ENCODE measurements at regions not wholly inside any gene's neighbourhood (a gene's known extent, or its start where the extent isn't known, plus 50 kb on each side); places are given as distances from the start of the nearest gene placed in this dataset.

- DNase-seq (ENCODE audit: low spot score): no peak
These were observed 459.9 kb upstream of the CADM1 start for GRCh38 chr11:115964091-115964490.

- no peak for DNase-seq (ENCODE audit: low spot score)
These were observed 458.9 kb upstream of the CADM1 start for GRCh38 chr11:115963156-115963555.

- no peak for DNase-seq (ENCODE audit: low spot score)
These were observed 457.2 kb upstream of the CADM1 start for GRCh38 chr11:115961159-115962003.

DNA sequence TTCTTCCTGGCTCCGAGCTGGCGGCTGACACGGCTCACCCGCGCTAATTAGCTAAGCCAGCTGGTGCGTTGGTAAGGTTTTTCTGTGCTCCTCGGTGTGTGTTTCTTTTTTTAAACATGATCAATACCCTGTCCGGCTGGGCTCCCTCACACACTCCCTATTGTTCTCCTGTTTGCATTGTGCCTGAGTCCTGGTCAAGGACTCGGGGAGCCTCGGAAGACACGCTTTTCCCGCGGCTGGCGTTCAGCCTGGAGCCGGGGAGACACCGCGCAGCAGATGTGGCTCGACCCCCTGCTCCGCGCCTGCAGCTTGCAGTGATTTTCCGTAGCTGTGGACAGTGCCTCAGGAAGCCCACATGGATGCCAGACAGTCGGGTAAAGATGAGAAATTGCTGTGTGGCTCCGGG is 454.9 kb upstream of the CADM1 start:
- DNase-seq (ENCODE audit: low spot score): no peak

GRCh38 chr11:115958089-115959000 is 454.1 kb upstream of the CADM1 start:
- no peak for DNase-seq (ENCODE audit: low spot score)

- no peak for DNase-seq (ENCODE audit: low spot score)
These were observed 451.6 kb upstream of the CADM1 start for GRCh38 chr11:115955803-115956202.

- DNase-seq (ENCODE audit: low spot score): no peak
These were observed 446.4 kb upstream of the CADM1 start for GRCh38 chr11:115950660-115951059.

DNA sequence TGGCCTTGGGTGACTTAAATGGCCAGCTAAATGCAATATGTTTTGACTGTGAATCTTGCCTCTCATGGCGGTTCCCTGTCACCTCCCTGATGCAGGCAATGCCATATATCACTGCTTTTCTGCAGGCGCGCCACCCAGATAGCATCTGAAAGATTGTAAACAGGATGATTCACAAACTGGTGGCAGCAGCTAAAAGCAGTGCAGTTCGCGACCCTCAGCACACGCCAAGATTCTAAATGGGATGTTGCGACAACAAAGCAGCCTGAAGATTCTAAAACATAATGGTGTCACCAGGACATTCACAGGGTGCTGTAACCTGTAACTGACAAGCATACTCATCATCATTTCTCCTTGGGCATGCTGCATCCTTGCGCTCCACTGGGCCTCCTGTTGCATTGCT is 440.4 kb upstream of the CADM1 start:
- DNase-seq (ENCODE audit: low spot score): no peak

GRCh38 chr11:115942011-115942410 is 437.8 kb upstream of the CADM1 start:
- no peak for DNase-seq (ENCODE audit: low spot score)

DNA sequence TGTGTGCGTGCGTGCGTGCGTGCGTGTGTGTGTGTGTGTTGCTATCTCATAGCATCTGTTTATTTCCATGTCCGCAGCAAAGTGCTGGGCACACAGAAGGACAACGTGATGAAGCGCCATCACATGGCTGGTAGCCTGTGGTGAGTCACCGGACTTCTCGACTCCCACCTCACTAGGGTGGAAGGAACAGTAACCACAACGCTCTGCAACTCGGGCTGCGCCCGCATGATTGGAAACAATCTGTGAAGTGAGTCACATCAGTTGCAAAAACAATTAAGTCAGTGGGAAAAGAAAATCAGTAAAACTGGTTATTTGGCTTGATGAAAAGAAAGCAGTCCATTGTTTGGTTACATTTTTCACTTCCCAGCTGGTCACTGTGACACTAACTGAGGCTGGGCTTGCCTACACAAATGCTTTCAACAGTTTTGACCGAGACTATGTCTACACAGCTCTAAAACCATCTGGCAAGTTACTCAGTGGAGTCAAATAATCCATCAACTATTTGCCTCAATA is 437.3 kb upstream of the CADM1 start:
- no peak for DNase-seq (ENCODE audit: low spot score)

- no peak for DNase-seq (ENCODE audit: low spot score)
These were observed 436.8 kb upstream of the CADM1 start for GRCh38 chr11:115941044-115941443.

DNA sequence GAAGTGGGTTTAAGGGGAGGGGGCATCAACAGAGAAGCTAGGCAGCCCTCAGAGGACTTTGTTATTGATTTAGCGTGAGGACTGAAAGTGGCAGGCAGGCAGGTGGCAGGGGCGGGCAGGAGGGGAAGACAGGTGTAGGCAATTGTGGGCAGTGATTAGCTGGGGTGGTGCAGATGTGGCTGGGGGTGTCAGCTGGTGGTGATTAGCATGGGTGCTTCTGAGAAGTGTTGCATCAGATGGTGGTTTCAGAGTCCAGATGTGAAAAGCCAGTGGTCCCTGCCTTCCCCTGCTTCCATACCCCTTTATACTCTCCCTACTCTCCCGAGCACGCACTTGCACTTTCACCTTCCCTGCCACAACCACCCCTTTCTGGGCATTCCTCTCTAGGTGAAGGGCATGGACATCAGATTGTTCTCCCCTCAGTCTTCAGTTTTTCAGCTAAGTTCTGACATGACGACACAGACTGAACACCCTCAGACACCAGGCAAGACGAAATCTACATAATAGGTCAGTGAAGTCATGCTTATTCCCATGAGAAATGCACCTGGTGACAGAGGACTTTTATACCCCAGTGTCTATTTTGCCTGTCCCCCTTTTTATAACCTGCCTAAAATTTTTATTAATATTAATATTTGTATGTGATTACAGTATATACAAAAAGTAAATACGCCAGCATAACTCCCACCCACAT is 435.7 kb upstream of the CADM1 start:
- no peak for DNase-seq (ENCODE audit: low spot score)

DNA sequence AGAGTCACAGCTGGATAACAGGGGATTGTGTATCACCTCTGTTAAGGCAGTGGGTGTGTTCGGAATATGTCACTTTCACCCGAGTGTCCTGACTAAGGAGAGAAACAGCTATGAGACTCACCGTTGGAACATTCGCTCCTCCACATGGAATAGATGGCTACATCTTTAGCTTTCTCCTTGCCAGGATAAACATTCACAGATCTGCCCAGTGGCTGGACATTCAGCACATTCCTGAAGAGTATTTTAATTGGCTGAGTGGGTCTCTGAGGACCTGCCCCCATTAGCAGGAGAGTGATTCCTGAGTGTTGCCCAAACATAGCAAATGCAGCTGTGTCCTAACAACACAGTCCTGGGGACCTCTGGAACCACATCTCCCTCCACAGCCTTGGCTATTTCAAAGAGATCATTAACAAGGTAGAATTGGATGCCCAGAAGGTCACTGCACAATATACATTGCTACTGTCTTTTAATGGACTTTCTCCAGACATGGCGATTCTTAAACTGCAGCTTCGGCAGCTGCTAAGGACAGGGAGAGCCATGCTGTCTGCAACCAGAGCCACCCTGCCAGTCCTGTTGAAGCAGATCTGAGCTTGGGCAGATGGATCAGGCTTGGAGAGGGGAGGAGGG is 435.0 kb upstream of the CADM1 start:
- no peak for DNase-seq (ENCODE audit: low spot score)

DNA sequence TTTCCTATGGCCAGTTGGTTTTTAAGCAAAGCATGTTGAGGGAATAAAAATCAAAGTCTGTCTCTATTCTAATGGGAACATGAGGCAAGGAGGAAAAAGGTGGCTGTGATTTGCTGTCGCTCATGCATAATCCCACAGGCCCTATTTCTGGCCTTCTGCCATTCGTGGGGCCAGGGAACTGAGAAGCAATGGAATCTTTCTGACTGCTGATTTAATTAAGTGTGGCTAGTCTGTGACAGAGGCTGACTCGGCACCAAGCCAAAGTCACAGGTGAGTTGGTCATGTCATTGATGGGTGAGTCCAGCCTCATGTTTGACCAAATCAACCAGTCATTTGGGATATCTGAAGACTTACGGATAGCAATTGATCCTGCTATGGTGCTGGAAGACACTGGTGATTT is 429.3 kb upstream of the CADM1 start:
- DNase-seq (ENCODE audit: low spot score): no peak

DNA sequence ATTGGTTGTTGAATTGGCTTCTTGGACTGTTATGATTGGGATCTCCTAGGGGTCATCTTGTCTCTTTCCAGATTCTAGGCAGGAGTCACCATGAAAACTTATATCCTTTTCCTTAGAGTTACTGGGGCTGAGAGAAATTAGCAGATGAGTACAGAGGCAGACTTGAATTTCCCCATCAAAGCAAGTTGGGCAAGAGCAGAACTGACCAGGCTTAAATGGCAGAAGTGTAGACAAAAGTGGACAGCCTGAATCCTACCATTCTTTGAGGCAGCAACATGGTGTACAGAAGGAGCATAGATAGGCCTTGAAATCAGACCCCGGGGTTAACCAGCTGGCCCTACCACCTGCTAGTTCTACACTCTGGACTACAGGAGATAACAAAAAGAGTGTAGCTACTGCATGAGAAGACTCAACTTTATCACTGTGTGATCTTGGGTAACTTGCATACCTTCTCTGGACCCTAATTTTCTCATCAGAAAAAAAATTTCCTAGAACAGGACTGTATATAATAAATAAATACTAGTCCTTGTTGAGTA is 427.4 kb upstream of the CADM1 start:
- DNase-seq (ENCODE audit: low spot score): no peak

DNA sequence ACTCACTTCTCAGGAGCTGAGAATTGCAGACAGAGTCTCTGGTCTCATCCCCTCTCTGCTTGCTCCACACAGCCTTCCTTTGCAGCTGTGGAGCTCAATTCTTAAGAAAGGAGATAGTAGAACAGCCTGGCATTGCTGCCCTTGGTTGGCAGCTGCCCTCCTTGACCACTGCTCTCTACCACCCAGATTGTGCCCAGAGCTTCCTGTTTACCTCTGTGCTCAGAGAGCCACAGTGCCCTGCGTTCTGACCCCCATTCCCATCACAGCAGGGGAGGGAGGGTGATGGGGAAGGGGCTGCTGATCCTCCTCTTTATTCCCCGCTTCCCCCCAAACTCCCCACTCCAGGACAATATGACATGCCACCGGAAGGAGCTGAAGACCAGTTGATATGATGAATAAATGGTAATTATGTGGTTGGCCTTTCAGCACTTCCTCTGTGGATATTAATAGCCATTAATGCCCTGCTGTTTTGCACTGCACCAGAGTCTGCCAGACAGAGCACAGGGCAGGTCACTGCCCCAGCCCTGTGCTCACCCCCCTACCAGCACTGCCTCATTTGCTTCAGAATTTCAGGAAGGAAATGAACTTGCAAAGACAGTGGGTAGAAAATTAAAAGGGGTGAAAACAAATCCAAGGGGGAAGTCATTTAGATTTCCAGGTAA is 426.8 kb upstream of the CADM1 start:
- DNase-seq (ENCODE audit: low spot score): no peak

GRCh38 chr11:115930291-115930690 is 426.1 kb upstream of the CADM1 start:
- DNase-seq (ENCODE audit: low spot score): no peak

DNA sequence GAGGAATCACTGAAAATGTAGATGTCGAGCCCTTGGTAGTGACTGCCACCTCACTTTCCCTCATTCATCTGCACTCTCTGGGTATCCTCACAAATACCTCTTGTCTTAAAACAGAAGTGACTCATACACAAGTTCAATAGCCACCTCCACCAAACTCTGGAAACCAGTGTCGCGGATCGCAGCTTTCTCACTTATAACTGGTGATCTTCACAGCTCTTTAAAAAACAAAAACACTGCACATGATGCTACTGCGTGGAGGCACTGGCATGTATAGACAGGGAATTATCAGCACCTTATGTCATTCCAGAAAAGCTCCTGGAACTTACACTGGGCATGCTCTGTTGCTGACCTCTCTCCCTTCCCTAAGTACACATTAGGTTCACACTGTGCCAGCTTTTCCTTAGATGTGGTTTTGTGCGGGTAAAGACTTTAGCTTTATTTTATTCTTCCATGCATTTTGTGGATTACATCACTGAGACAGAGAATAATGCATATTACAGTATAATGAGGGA is 425.5 kb upstream of the CADM1 start:
- DNase-seq (ENCODE audit: low spot score): no peak

GRCh38 chr11:115928811-115929210 is 424.6 kb upstream of the CADM1 start:
- no peak for DNase-seq (ENCODE audit: low spot score)

GRCh38 chr11:115927823-115928329 is 423.7 kb upstream of the CADM1 start:
- no peak for DNase-seq (ENCODE audit: low spot score)

DNA sequence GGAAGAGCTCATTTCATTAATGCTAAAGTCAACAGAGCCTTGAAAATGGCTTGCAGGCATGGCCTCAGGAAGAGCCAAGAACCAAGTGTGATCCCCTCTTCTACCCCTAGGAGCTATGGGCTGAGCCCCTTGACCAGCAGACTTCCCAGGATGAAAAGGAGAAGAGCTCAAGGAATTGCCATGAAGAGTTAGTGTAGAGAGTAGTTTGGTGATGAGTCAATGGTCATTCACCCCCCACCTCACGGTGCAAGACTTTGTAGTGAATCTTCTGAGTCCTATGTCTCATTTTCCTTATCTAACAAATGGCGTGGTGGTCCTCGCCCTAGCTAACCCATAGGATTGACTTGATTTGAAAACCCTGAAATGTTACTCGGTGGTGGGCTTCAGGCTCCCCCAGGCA is 422.4 kb upstream of the CADM1 start:
- DNase-seq (ENCODE audit: low spot score): no peak

Data from GM03348 (cell line).